ELR (cell line): ENCODE measurements at regions not wholly inside any gene's neighbourhood (a gene's known extent, or its start where the extent isn't known, plus 50 kb on each side); places are given as distances from the start of the nearest gene placed in this dataset.

Experiments
- DNase-seq: peaks from one replicate; pipeline ENCODE4 v3.0.0-alpha.2; 2015; ENCODE audit warnings: low read depth

- DNase-seq = peak; percentile 10
These were observed 50.7 kb upstream of the PNMA8B start for GRCh38 chr19:46546194-46546896.

GRCh38 chr19:46550684-46551083, 50.4 kb upstream of the CALM3 start:
- DNase-seq = no peak

- no peak for DNase-seq
These were observed 50.0 kb upstream of the CALM3 start for GRCh38 chr19:46551164-46551563.
